ENCODE measurements at regions not wholly inside any gene's neighbourhood (a gene's known extent, or its start where the extent isn't known, plus 50 kb on each side); places are given as distances from the start of the nearest gene placed in this dataset.

DNA sequence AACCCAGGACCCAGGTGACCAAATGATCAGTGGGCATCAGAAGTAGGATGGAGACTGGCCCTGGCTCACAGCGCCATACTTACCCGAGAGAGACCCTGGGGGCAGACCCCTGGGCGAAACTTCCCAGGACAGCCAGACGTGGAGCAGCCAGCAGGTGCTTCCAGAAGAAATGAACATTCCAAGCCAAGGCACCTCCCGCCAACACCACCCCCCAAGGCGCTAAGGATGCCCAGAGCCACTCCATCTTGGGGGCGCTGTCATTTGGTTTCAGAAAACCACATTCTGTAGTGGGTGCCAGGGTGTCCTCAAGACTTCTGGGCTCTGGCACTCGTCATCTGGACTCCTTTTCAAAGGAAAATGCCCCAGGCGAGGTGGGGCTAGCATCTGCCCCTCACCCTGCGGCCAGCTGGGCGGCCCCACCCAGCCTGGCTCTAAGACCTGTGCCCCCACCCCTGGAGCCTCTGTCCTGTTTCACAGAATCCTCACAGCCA, 98.8 kb downstream of the RIPK4 start:
- Histone ChIP-seq H3K4me2 (ENCODE audit: low read length) (no peak overlapping the region), H3K27ac (ENCODE audit: low read depth, low read length, poor library complexity, severe bottlenecking) (no peak overlapping the region), H3K79me2 (ENCODE audit: insufficient read depth, low read length) (no peaks in the 10 kb centered on the region)

DNA sequence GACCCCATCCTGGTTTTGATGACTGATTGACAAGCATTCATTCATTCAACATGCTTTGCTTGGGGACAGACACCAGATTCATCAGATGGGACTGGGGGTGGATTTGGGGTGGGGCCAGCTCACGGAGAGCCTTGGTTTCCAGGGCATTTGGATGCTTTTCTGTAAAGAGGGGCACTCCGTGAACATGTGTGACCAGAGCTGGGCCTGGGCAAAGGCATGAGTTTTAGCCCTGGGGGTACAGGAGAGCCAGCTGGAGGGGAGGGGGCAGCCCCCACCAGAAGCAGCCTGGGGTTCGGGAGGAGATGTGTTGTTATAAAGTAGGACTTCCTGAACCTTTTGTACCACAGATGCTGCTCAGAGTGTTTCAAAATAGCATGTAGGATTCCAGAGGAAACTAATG, 99.7 kb downstream of the RIPK4 start:
- H3K9ac ChIP-seq (ENCODE audit: low read length) = no peak overlapping the region
- H3K27ac ChIP-seq (ENCODE audit: low read depth, low read length, poor library complexity, severe bottlenecking) = no peak overlapping the region
- no peaks in the 10 kb centered on the region for H3K4me1 ChIP-seq (ENCODE audit: insufficient read depth, low read length, severe bottlenecking)
- TF ChIP-seq, protein P1, sequence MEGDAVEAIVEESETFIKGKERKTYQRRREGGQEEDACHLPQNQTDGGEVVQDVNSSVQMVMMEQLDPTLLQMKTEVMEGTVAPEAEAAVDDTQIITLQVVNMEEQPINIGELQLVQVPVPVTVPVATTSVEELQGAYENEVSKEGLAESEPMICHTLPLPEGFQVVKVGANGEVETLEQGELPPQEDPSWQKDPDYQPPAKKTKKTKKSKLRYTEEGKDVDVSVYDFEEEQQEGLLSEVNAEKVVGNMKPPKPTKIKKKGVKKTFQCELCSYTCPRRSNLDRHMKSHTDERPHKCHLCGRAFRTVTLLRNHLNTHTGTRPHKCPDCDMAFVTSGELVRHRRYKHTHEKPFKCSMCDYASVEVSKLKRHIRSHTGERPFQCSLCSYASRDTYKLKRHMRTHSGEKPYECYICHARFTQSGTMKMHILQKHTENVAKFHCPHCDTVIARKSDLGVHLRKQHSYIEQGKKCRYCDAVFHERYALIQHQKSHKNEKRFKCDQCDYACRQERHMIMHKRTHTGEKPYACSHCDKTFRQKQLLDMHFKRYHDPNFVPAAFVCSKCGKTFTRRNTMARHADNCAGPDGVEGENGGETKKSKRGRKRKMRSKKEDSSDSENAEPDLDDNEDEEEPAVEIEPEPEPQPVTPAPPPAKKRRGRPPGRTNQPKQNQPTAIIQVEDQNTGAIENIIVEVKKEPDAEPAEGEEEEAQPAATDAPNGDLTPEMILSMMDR (IDR thresholded peaks at IDR 0.05; ENCODE audit: low read length) = no peak
- TF ChIP-seq EZH2 (IDR thresholded peaks at IDR 0.05; ENCODE audit: borderline replicate concordance, low read length) = no peak
- no peak overlapping the region for H2AFZ ChIP-seq (ENCODE audit: low read length)
- no peaks in the 10 kb centered on the region for H3K79me2 ChIP-seq (ENCODE audit: insufficient read depth, low read length)
- H3K36me3 ChIP-seq (ENCODE audit: insufficient read depth, low read length) = no peaks in the 10 kb centered on the region
- H3F3A ChIP-seq (ENCODE audit: insufficient read depth, low read length) = no peaks in the 10 kb centered on the region
- H4K20me1 ChIP-seq (ENCODE audit: insufficient read depth, low read length) = no peaks in the 10 kb centered on the region
- H3K4me3 ChIP-seq (ENCODE audit: low read depth, low read length, poor library complexity, severe bottlenecking) = no peak overlapping the region
- no peak overlapping the region for H3K4me2 ChIP-seq (ENCODE audit: low read length)
- H3K27me3 ChIP-seq (ENCODE audit: insufficient read depth, low read length) = peaks cover 8% of the 10 kb centered on the region; the same call in 1 of the 2 replicates
- H3K9me2 ChIP-seq (ENCODE audit: low read depth, low read length) = no peaks in the 10 kb centered on the region
- H3K9me3 ChIP-seq (ENCODE audit: low read length) = no peaks in the 10 kb centered on the region

More for the DNA sequence above, 98.8 kb downstream of the RIPK4 start:
- H3K9me2 ChIP-seq (ENCODE audit: low read depth, low read length) = no peaks in the 10 kb centered on the region
- no peaks in the 10 kb centered on the region for H3K4me1 ChIP-seq (ENCODE audit: insufficient read depth, low read length, severe bottlenecking)
- H3K4me3 ChIP-seq (ENCODE audit: low read depth, low read length, poor library complexity, severe bottlenecking) = no peak overlapping the region
- no peak overlapping the region for H3K9ac ChIP-seq (ENCODE audit: low read length)
- H3K27me3 ChIP-seq (ENCODE audit: insufficient read depth, low read length) = no peaks in the 10 kb centered on the region
- H3K36me3 ChIP-seq (ENCODE audit: insufficient read depth, low read length) = no peaks in the 10 kb centered on the region
- H2AFZ ChIP-seq (ENCODE audit: low read length) = no peak overlapping the region
- TF ChIP-seq EZH2 (IDR thresholded peaks at IDR 0.05; ENCODE audit: borderline replicate concordance, low read length) = no peak
- TF ChIP-seq, protein P1 (IDR thresholded peaks at IDR 0.05; ENCODE audit: low read length) = no peak
- no peaks in the 10 kb centered on the region for H4K20me1 ChIP-seq (ENCODE audit: insufficient read depth, low read length)
- no peaks in the 10 kb centered on the region for H3F3A ChIP-seq (ENCODE audit: insufficient read depth, low read length)
- H3K9me3 ChIP-seq (ENCODE audit: low read length) = no peaks in the 10 kb centered on the region

DNA sequence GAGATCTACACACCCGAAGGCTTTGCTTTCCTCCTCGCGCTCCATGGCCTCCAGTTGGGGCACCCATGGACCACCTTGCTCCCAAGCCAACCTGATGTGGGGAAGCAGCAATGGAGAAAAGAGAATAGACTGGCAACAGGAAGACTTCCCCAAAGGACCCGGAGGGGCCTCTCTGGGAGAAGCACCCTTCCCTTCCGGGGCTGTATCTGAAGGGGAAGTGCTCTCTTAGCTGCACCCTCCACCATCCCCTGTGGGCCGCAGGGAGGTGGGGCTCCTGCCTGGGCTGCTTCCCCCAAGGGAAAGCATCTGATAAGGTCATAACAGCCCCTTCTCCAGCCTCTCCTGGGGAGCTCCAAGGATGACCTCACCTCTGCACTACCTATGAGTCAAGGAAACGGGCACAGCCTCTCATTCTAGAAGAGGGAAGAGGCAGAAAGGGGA, 100.2 kb downstream of the RIPK4 start:
- TF ChIP-seq, protein P1 (IDR thresholded peaks at IDR 0.05; ENCODE audit: low read length) = no peak
- no peak for TF ChIP-seq EZH2 (IDR thresholded peaks at IDR 0.05; ENCODE audit: borderline replicate concordance, low read length)
- Histone ChIP-seq H3K36me3 (ENCODE audit: insufficient read depth, low read length) (no peaks in the 10 kb centered on the region), H3K9me3 (ENCODE audit: low read length) (no peaks in the 10 kb centered on the region), H3K4me3 (ENCODE audit: low read depth, low read length, poor library complexity, severe bottlenecking) (no peak overlapping the region), H3K9ac (ENCODE audit: low read length) (no peak overlapping the region), H3K4me2 (ENCODE audit: low read length) (no peak overlapping the region), H3K27me3 (ENCODE audit: insufficient read depth, low read length) (peaks cover 12% of the 10 kb centered on the region; the same call in 1 of the 2 replicates), H3K9me2 (ENCODE audit: low read depth, low read length) (no peaks in the 10 kb centered on the region), H4K20me1 (ENCODE audit: insufficient read depth, low read length) (no peaks in the 10 kb centered on the region), H2AFZ (ENCODE audit: low read length) (no peak overlapping the region), H3F3A (ENCODE audit: insufficient read depth, low read length) (no peaks in the 10 kb centered on the region), H3K79me2 (ENCODE audit: insufficient read depth, low read length) (no peaks in the 10 kb centered on the region), H3K4me1 (ENCODE audit: insufficient read depth, low read length, severe bottlenecking) (no peaks in the 10 kb centered on the region), H3K27ac (ENCODE audit: low read depth, low read length, poor library complexity, severe bottlenecking) (no peak overlapping the region)

All from OCI-LY1 (cell line).